OCI-LY7 (cell line): ENCODE measurements at regions not wholly inside any gene's neighbourhood (a gene's known extent, or its start where the extent isn't known, plus 50 kb on each side); places are given as distances from the start of the nearest gene placed in this dataset.
"Not testable (repeated sequence)": the region's sequence is repeated elsewhere in the genome, so short reads cannot be mapped to it uniquely, and the experiment has no call there.

Source experiments
- BruUV-seq: library from RNA; stranded (reverse); fragments of 400-500 nt; replicated peaks from 2 replicates; lab custom pipeline; 2021; lab: Mats Ljungman, UMichigan
- CTCF ChIA-PET: fragments of 300-600 bp; sonication (Branson Sonifier 250); formaldehyde crosslinking; loops from one replicate; lab custom pipeline; 2022; ENCODE audit warnings: antibody characterized with exemption; ENCODE audit not compliant: unreplicated experiment; lab: Charles Lee
- POLR2A ChIA-PET: fragments of 300-600 bp; sonication (Branson Sonifier 250); formaldehyde crosslinking; loops from one replicate; lab custom pipeline; 2022; ENCODE audit warnings: antibody characterized with exemption; lab: Charles Lee
- DNase-seq: peaks from one replicate; pipeline ENCODE4 v3.0.0-alpha.2; 2015; ENCODE audit warnings: low spot score
- H2AFZ ChIP-seq: fragments of 200-600 bp; sonication (generic), shearing (Covaris generic); 2 replicates; pipeline ENCODE4 v1.6.1; 2014; ENCODE audit warnings: mild to moderate bottlenecking, antibody characterized with exemption, low read length, moderate library complexity
- H3K27ac ChIP-seq: fragments of 200-600 bp; sonication (generic); 2 replicates; pipeline ENCODE4 v1.5.1; 2014; ENCODE audit warnings: mixed run types, low read depth, mild to moderate bottlenecking, moderate library complexity, low read length, inconsistent platforms; ENCODE audit not compliant: poor library complexity, severe bottlenecking
- H3K36me3 ChIP-seq: fragments of 200-600 bp; sonication (generic); 2 replicates; pipeline ENCODE4 v1.6.1; 2014; ENCODE audit warnings: mild to moderate bottlenecking, antibody characterized with exemption, low read length, moderate library complexity, mixed read lengths; ENCODE audit not compliant: insufficient read depth
- H3K4me1 ChIP-seq: fragments of 200-600 bp; sonication (generic); 2 replicates; pipeline ENCODE4 v1.5.1; 2014; ENCODE audit warnings: mild to moderate bottlenecking, low read length; ENCODE audit not compliant: insufficient read depth, poor library complexity, severe bottlenecking
- H3K4me2 ChIP-seq: fragments of 200-600 bp; sonication (generic); 2 replicates; pipeline ENCODE4 v1.6.1; 2014; ENCODE audit warnings: mild to moderate bottlenecking, low read length
- H3K4me3 ChIP-seq: fragments of 200-600 bp; sonication (generic); 2 replicates; pipeline ENCODE4 v1.5.1; 2014; ENCODE audit warnings: mild to moderate bottlenecking, low read depth, low read length; ENCODE audit not compliant: poor library complexity, severe bottlenecking
- H3K79me2 ChIP-seq: fragments of 200-600 bp; sonication (generic); 2 replicates; pipeline ENCODE4 v1.6.1; 2016; ENCODE audit warnings: low read depth, mild to moderate bottlenecking, low read length, moderate library complexity, mixed read lengths; ENCODE audit not compliant: insufficient read depth
- H3K9me2 ChIP-seq: fragments of 200-600 bp; sonication (generic); 2 replicates; pipeline ENCODE4 v1.6.1; 2016; ENCODE audit warnings: mild to moderate bottlenecking, low read length, mixed read lengths; ENCODE audit not compliant: insufficient read depth
- H3K9me3 ChIP-seq: fragments of 200-600 bp; sonication (generic); 2 replicates; pipeline ENCODE4 v1.6.1; 2014; ENCODE audit warnings: mild to moderate bottlenecking, mixed run types, low read length, mixed read lengths
- H4K20me1 ChIP-seq: fragments of 200-600 bp; sonication (generic); 2 replicates; pipeline ENCODE4 v1.6.1; 2014; ENCODE audit warnings: mild to moderate bottlenecking, antibody characterized with exemption, low read length, moderate library complexity, mixed read lengths; ENCODE audit not compliant: insufficient read depth
- EZH2phosphoT487 ChIP-seq: fragments of 200-600 bp; sonication (generic); IDR thresholded peaks from 2 replicates; pipeline ENCODE4 v1.6.1; 2018; ENCODE audit warnings: low read depth, borderline replicate concordance, mild to moderate bottlenecking, mixed run types, antibody characterized with exemption, low read length, moderate library complexity, mixed read lengths
- intact Hi-C: fragments of 100-400 bp; cut with micrococcal nuclease; formaldehyde crosslinking; loops from one replicate; pipeline ENCODE4 v1.10.0; 2022; ENCODE audit not compliant: unreplicated experiment
- TF ChIP-seq, protein P1 (sequence below): fragments of 200-600 bp; sonication (generic); conservative IDR thresholded peaks from 2 replicates; pipeline ENCODE4 v1.5.1; 2014; ENCODE audit warnings: mild to moderate bottlenecking, antibody characterized with exemption, low read length, moderate library complexity, mixed read lengths

DNA sequence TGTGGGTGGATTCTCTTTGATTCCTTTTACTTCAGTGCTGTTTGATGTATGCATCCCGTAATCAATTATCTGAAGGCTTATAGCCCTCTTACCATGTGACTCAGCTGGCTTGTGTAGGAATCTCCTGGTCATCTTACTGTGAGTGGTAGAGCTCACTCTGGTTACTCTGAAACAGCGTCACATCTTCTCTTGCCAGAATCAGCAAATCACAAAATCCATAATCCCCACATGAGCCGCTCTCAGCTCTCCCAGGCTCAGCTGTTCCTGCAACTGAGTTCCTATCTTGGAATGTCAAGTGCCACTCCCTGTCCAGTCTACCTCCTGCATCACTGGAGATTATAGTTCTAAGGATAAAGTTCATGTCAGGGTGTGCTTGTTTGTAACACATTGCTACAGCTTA is 278.0 kb downstream of the FBXO8 start:
- intact Hi-C loops: no loop called here
- no peak overlapping the region for H3K4me3 ChIP-seq
- no peaks in the 10 kb centered on the region for H3K9me2 ChIP-seq
- no peak overlapping the region for H2AFZ ChIP-seq
- no peak for TF ChIP-seq EZH2phosphoT487
- TF ChIP-seq, protein P1, sequence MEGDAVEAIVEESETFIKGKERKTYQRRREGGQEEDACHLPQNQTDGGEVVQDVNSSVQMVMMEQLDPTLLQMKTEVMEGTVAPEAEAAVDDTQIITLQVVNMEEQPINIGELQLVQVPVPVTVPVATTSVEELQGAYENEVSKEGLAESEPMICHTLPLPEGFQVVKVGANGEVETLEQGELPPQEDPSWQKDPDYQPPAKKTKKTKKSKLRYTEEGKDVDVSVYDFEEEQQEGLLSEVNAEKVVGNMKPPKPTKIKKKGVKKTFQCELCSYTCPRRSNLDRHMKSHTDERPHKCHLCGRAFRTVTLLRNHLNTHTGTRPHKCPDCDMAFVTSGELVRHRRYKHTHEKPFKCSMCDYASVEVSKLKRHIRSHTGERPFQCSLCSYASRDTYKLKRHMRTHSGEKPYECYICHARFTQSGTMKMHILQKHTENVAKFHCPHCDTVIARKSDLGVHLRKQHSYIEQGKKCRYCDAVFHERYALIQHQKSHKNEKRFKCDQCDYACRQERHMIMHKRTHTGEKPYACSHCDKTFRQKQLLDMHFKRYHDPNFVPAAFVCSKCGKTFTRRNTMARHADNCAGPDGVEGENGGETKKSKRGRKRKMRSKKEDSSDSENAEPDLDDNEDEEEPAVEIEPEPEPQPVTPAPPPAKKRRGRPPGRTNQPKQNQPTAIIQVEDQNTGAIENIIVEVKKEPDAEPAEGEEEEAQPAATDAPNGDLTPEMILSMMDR: no peak
- H3K27ac ChIP-seq: no peak overlapping the region
- H3K36me3 ChIP-seq: no peaks in the 10 kb centered on the region
- H4K20me1 ChIP-seq: no peaks in the 10 kb centered on the region
- BruUV-seq: no TSS peak
- no peak for DNase-seq
- no peaks in the 10 kb centered on the region for H3K79me2 ChIP-seq
- no peak overlapping the region for H3K4me2 ChIP-seq
- H3K4me1 ChIP-seq: no peaks in the 10 kb centered on the region
- H3K9me3 ChIP-seq: no peaks in the 10 kb centered on the region
- POLR2A ChIA-PET: no interaction called here
- CTCF ChIA-PET: no interaction called here

DNA sequence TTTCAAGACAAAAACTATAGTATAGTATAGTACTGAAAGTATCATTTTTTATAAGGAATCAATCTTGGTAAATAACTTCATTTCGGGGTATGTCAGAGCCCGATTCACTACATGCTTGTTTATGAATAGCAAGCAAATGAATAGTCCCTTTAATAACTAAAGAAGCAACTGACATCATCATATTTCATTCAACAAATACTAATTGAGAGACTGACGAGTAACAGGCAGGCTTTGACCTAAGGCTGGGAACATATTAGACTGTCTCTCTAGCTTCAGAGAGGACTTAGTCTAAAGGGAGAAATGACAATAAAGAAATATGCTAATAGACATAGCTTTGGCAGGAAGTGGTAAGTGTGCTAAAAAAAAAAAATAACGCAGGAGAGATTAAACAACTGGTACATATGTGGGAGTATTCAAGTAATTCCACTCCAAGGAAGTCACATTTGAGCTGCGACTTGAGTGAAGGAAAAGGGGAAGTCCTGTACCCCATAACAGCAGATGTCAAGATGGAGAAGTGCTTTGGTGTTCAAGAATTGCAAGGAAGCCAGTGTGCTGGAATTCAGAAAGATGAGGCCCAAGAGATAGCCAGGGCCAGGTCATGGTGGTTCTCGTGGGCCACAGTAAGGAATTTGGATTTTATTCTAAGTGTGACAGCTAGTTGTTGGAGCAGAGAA is 284.9 kb downstream of the FBXO8 start:
- H3K36me3 ChIP-seq: no peaks in the 10 kb centered on the region
- H3K4me2 ChIP-seq: no peak overlapping the region
- no peaks in the 10 kb centered on the region for H3K9me2 ChIP-seq
- H3K4me1 ChIP-seq: no peaks in the 10 kb centered on the region
- no peaks in the 10 kb centered on the region for H3K79me2 ChIP-seq
- BruUV-seq: no TSS peak
- CTCF ChIA-PET: no interaction called here
- POLR2A ChIA-PET: no interaction called here
- no peaks in the 10 kb centered on the region for H4K20me1 ChIP-seq
- H3K9me3 ChIP-seq: no peaks in the 10 kb centered on the region
- H3K27ac ChIP-seq: no peak overlapping the region
- no peak overlapping the region for H2AFZ ChIP-seq
- no peak for TF ChIP-seq EZH2phosphoT487
- TF ChIP-seq, protein P1: no peak
- no peak for DNase-seq
- intact Hi-C loops: no loop called here
- H3K4me3 ChIP-seq: no peak overlapping the region

DNA sequence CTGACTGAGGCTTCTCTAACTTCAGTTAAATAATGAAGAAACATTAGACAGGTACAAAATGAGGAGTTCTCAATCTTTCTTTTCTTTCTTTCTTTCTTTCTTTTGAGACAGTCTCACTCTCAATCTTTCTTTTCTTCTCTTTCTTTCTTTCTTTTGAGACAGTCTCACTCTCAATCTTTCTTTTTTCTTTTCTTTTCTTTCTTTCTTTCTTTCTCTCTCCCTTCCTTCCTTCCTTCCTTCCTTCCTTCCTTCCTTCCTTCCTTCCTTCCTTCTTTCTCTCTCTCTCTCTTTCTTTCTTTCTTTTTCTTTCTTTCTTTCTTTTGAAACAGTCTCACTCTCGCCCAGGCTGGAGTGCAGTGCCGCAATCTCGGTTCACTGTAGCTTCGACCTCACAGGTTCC is 287.7 kb downstream of the FBXO8 start:
- H2AFZ ChIP-seq, H3K4me2 ChIP-seq, H3K4me3 ChIP-seq, H4K20me1 ChIP-seq, intact Hi-C loops, H3K36me3 ChIP-seq, H3K27ac ChIP-seq, H3K79me2 ChIP-seq, H3K4me1 ChIP-seq, BruUV-seq, DNase-seq, CTCF ChIA-PET, H3K9me3 ChIP-seq, H3K9me2 ChIP-seq: not testable (repeated sequence)
- POLR2A ChIA-PET: interaction anchor here (0.7 kb wide), 1 partner anchor 8 kb away, joined by 3 read pairs; no protein-coding TSS in a partner anchor
